Stimulated activated CD4-positive, alpha-beta T cell treated with anti-CD3 and anti-CD28 coated beads, Interleukin-4, amount 100 ng/mL, for 1 hour (primary cell): ENCODE measurements at regions not wholly inside any gene's neighbourhood (a gene's known extent, or its start where the extent isn't known, plus 50 kb on each side); places are given as distances from the start of the nearest gene placed in this dataset.

Source experiments
- DNase-seq: peaks from one replicate; pipeline ENCODE4 v3.0.0-alpha.2; 2020

- DNase-seq = no peak
These were observed 186.2 kb downstream of the EFNB2 start for GRCh38 chr13:106349080-106349931.

GRCh38 chr13:106348075-106348840 lies 187.2 kb downstream of the EFNB2 start:
- no peak for DNase-seq

DNA sequence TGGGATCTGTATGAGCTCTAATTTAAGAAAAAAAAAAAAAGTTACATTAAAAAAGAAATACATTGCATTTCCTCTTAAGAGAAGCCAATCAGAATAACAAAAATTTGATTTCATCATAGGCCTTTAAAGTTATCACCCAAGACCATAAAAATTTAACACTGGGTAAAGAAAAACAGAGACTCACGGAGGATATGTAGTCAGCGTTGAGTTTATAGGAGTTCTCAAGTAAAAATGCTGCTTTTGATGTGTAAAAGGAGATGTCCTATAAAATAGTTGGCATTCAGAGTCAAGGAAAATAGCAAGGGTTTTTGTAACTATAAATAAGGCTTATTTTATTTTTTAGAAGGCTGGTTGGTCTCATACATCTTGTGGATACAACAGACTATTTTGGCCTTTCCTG lies 191.1 kb downstream of the EFNB2 start:
- no peak for DNase-seq

- DNase-seq = no peak
These were observed 191.6 kb downstream of the EFNB2 start for GRCh38 chr13:106343836-106344235.

DNA sequence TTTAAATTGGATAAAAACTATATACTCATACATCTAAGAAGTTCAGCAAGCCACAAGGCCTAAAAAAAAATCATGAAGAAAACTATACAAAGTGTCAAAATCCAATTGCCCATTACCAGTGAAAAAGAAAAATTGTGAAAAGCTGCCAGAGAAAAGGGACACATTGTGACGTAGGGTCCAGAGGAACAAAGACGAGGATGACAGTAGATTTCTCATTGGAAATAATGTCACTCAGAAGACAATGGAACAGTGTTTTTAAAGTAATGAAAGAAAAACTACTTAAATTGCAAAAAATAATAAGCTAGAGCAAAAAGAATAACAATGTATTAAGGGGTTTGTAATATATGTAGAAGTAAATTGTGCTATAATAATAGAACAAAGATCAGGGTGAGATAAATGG lies 195.2 kb downstream of the EFNB2 start:
- no peak for DNase-seq

GRCh38 chr13:106337096-106337850 lies 198.2 kb downstream of the EFNB2 start:
- DNase-seq = no peak

- no peak for DNase-seq
These were observed 198.8 kb downstream of the EFNB2 start for GRCh38 chr13:106336668-106337067.

GRCh38 chr13:106332621-106333020 lies 202.8 kb downstream of the EFNB2 start:
- DNase-seq = no peak

DNA sequence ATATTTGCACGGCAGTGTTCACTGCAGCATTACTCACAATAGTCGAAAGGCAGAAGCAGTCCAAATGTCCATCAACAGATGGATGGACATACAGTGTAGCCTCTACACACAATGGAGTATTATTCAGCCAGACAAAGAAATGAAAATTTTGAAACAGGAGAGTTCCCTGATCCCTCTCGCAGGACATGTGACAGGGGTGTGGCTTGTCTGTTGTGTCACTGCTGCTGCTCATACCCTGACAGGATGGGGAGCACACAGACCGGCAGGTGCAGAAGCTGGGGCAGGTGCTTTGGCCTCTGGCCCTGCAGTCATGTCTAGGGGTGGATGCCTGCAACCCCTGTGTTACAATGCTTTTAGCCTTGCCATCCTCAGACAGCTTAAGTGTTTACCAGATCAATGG lies 204.3 kb downstream of the EFNB2 start:
- DNase-seq = no peak

GRCh38 chr13:106329941-106330340 lies 205.5 kb downstream of the EFNB2 start:
- no peak for DNase-seq

DNA sequence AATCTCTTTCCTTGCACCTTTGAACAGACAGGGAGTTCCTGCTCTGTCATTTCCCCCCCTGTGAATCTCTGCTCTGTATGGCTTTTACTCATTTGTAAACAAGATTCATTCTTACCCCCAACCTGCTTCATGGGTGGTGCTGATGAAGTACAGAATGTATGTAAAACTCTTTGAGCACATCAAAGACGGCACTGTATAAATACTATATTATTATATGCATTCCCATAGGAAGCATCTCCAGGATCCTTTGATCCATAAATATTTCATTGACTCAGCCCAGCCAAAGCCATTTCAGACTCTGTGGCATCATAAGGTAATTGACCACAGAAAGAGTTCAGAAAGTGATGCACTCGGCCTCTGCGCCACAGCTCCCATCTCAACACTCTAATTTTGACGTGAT lies 208.7 kb downstream of the EFNB2 start:
- DNase-seq = no peak

DNA sequence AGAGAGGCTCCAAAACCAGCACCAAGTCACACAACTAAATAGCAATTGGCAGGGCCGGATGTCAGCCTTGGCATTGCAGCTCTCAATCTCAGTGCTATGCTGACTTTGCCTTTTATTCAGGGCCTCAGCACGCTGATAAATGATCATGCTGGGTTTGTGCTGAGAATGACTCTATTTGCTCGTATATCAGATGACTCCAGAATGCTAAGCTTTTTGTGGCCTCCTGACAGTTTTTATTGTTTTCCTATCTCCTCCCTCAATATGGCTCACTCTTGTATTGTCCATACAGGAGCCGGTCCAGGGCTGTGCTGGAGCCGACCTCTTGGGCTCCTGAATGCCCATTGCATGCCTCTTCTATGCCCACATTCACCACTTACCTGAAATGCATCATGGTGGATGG lies 211.0 kb downstream of the EFNB2 start:
- no peak for DNase-seq

DNA sequence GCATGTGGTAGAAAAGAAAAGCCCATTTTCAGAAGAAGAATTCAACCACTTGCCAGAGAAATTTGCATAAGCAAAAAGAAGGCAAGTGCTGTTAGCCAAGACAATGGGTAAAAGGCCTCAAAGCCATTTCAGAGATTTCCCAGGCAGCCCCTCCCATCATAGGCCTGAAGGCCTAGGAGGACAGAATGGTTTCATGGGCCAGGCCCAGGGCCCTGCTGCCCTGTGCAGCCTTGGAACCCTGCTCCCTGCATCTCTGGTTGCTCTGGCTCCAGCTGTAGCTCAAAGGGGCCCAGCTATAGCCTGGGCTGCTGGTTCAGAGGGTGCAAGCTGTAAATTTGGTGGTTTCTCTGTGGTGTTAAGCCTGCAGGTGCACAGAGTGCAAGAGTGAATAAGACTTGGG lies 212.8 kb downstream of the EFNB2 start:
- no peak for DNase-seq

- no peak for DNase-seq
These were observed 216.5 kb downstream of the EFNB2 start for GRCh38 chr13:106318941-106319411.

- DNase-seq = no peak
These were observed 221.0 kb downstream of the EFNB2 start for GRCh38 chr13:106314417-106314816.

DNA sequence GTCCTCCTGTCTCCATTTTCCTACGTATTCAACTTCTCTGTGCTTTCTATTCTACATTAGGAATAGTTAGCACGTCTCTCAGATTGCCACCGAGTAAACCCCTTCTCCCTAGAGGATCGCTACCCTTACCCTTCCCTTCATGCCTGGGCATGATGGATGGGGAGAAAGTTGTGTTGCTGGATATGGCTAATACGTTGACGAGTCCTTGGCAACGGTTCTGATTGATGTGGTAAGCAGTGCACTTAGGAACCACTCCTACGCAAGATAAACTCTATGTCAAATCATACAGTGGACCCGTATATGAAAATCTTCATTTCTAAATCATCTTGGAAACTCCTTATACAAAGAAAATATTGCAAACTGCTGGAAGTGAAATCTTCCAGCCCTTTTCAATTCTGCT lies 224.5 kb downstream of the EFNB2 start:
- DNase-seq = no peak

DNA sequence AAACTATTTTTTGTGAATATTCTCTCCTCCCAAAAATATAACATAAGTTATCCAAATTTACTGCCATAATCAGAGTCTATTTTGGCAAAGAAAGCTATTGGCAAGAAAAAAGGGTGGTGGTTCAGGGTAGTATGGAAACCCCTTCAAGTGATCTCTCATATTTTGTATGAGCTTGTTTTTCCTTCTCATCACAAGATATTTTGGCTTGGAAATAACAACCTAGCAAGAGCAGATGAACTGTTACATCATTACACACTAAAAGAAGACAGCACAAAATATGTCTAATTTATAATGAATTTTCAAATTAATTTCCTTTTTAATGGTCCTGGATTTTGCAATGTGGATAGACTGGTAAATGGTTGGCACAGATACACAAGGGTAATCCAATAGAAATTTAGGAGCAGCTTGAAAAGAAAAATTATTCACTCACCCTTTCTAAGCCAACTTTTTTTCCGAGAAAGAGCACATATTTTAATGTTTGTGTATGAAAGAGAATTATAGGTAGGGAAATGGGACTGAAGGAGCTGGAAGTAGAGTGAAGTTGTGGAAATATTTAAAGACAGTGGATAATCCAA lies 225.1 kb downstream of the EFNB2 start:
- no peak for DNase-seq

GRCh38 chr13:106306748-106307277 lies 228.6 kb downstream of the EFNB2 start:
- DNase-seq = no peak

DNA sequence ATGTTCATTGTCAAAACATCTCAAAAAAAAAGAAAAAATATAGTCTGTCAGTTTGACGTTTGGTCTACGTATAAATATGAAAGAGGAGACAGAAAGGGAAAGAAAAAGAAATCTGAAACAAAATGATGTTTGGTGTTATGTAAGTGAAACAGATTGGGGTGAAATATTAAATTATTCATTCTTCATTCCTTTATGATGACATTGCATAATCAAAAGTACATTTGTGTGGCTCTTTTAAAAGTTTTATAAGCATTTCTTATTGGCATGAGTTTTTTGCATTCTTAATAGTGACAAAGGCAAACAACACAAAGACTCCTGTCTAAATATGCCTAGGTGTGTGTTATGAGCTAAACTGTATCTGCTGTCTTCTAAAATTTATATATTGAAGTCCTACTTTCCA lies 232.6 kb downstream of the EFNB2 start:
- DNase-seq = no peak

DNA sequence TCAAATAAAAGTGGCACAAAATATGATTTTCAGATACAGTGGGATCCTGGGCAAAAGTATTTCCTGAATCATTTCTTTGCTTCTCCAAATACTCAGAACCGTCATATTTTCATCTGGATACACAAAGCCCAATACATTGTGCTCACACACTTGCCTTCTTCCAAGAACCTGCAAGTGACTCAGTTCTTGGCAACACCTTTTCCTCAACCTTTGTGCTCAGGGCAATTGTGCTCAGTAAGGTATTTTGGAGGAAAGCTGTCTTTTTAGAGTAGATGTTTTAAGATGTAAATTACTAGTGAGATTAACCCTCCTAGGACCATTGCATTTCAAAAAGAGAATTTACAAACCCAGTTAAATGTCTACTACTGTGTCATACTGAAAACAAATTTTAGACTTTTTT lies 233.5 kb downstream of the EFNB2 start:
- no peak for DNase-seq

GRCh38 chr13:106299621-106300020 lies 235.8 kb downstream of the EFNB2 start:
- DNase-seq = no peak

DNA sequence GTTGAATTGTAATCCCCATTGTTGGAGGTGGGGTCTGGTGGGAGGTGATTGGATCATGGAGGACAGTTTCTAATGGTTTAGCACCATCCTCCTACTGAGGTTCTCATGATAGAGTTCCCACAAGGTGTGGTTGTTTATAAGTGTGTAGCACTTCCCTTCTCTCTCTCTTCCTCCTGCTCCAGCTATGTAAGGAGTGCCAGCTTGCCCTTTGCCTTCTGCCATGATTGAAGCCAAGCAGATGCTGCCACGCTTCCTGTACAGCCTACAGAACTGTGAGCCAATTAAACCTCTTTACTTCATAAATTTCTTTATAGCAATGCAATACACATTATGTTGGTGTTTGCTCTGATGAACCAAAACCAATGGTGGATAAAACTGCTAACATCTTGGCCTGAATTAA lies 238.2 kb downstream of the EFNB2 start:
- no peak for DNase-seq

GRCh38 chr13:106296723-106297122 lies 238.7 kb downstream of the EFNB2 start:
- no peak for DNase-seq
